CD4-positive, alpha-beta T cell (primary cell): ENCODE measurements at regions not wholly inside any gene's neighbourhood (a gene's known extent, or its start where the extent isn't known, plus 50 kb on each side); places are given as distances from the start of the nearest gene placed in this dataset.

Experiments used
- ATAC-seq: fragments of 200-7000 bp; cut with Tn5 transposase; one replicate; pipeline ENCODE4 v1.10.0; 2022; ENCODE audit warnings: mild to moderate bottlenecking; ENCODE audit not compliant: poor library complexity
- CTCF ChIA-PET: fragments of 350-600 bp; sonication (Branson Sonifier 250); formaldehyde crosslinking; loops from one replicate; lab custom pipeline; 2021; ENCODE audit warnings: antibody characterized with exemption, inconsistent platforms; lab: Charles Lee
- POLR2A ChIA-PET: fragments of 350-600 bp; sonication (Branson Sonifier 250); formaldehyde crosslinking; loops from one replicate; lab custom pipeline; 2021; ENCODE audit warnings: antibody characterized with exemption, inconsistent platforms; lab: Charles Lee
- DNase-seq, 14 experiments: peaks; one replicate each; pipeline ENCODE4 v3.0.0-alpha.2; 2013 to 2020; ENCODE audit warnings: mixed read lengths in 2 of 14
- H3K27ac ChIP-seq, 2 donors: one replicate each; pipeline versions ENCODE4 v1.5.1 to v1.7.0; 2013; ENCODE audit warnings: low read length in 2 of 2, low read depth in 1 of 2, mild to moderate bottlenecking in 1 of 2
- H3K27me3 ChIP-seq, 2 experiments: 1 replicate in 1 of 2; 2 replicates in 1 of 2; pipeline versions ENCODE4 v1.6.1 to v1.7.0; 2013; ENCODE audit warnings: low read length in 2 of 2, control low read depth in 1 of 2, mild to moderate bottlenecking in 1 of 2, moderate library complexity in 1 of 2; ENCODE audit not compliant: insufficient read depth in 2 of 2, control insufficient read depth in 1 of 2
- H3K36me3 ChIP-seq: one replicate; pipeline ENCODE4 v1.6.1; 2013; ENCODE audit warnings: low read length, control low read depth; ENCODE audit not compliant: insufficient read depth
- H3K4me1 ChIP-seq: one replicate; pipeline ENCODE4 v1.6.1; 2013; ENCODE audit warnings: low read length, control low read depth; ENCODE audit not compliant: insufficient read depth
- H3K4me3 ChIP-seq: one replicate; pipeline ENCODE4 v1.5.1; 2013; ENCODE audit warnings: mild to moderate bottlenecking, low read length, moderate library complexity
- H3K9me3 ChIP-seq, 2 experiments: 1 replicate in 1 of 2; 2 replicates in 1 of 2; pipeline versions ENCODE4 v1.6.1 to v1.7.0; 2013; ENCODE audit warnings: low read length in 2 of 2, mild to moderate bottlenecking in 2 of 2, control low read depth in 1 of 2, moderate library complexity in 1 of 2; ENCODE audit not compliant: control insufficient read depth in 1 of 2, insufficient read depth in 1 of 2
- H3K27ac Mint-ChIP-seq: one replicate; pipeline ENCODE4 v1.8.0; 2020; ENCODE audit warnings: mixed read lengths
- H3K27me3 Mint-ChIP-seq: one replicate; pipeline ENCODE4 v1.8.0; 2021; ENCODE audit warnings: mixed read lengths
- H3K36me3 Mint-ChIP-seq: one replicate; pipeline ENCODE4 v1.8.0; 2021; ENCODE audit warnings: low read depth, mixed read lengths
- H3K4me1 Mint-ChIP-seq: one replicate; pipeline ENCODE4 v1.8.0; 2021; ENCODE audit warnings: low read depth, mixed read lengths
- H3K4me3 Mint-ChIP-seq: one replicate; pipeline ENCODE4 v1.8.0; 2020; ENCODE audit warnings: mild to moderate bottlenecking, mixed read lengths
- H3K9me3 Mint-ChIP-seq: one replicate; pipeline ENCODE4 v1.8.0; 2020; ENCODE audit warnings: mixed read lengths
- CTCF ChIP-seq: fragments of 200-600 bp; IDR thresholded peaks from one replicate; pipeline ENCODE4 v1.8.0; 2022; ENCODE audit warnings: antibody characterized with exemption, mild to moderate bottlenecking
- intact Hi-C, 2 experiments: fragments of 100-400 bp; cut with DNase I in 1 of 2; cut with micrococcal nuclease in 1 of 2; formaldehyde crosslinking; loops; one replicate each; pipeline versions ENCODE4 v1.15.1 to v1.9.0; 2023 to 2025; cut with DNase I, micrococcal nuclease

- ATAC-seq (no peak), DNase-seq (no peak)
- TF ChIP-seq CTCF = no peak
- no peak overlapping the region for H3K27ac Mint-ChIP-seq
- Histone ChIP-seq H3K4me3 (no peak overlapping the region), H3K9me3 (peaks cover 0 to 3% of the 10 kb centered on the region in 2 experiments), H3K27me3 (peaks cover 6 to 12% of the 10 kb centered on the region in 2 experiments), H3K27ac (no peak overlapping the region), H3K4me1 (no peaks in the 10 kb centered on the region), H3K36me3 (no peaks in the 10 kb centered on the region)
- no peak overlapping the region for H3K4me3 Mint-ChIP-seq
- peaks cover 3% of the 10 kb centered on the region for H3K4me1 Mint-ChIP-seq
- intact Hi-C loops = no loop called here
- no peaks in the 10 kb centered on the region for H3K36me3 Mint-ChIP-seq
- ChIA-PET POLR2A (no interaction called here), CTCF (no interaction called here)
- peaks cover 48% of the 10 kb centered on the region for H3K27me3 Mint-ChIP-seq
- no peaks in the 10 kb centered on the region for H3K9me3 Mint-ChIP-seq
Measured at GRCh38 chr3:128548426-128549282, 55.7 kb upstream of the GATA2 start.

GRCh38 chr3:128548021-128548420 lies 55.0 kb upstream of the GATA2 start:
- Histone ChIP-seq H3K27ac (no peak overlapping the region), H3K27me3 (peaks cover 6 to 10% of the 10 kb centered on the region in 2 experiments), H3K4me3 (no peak overlapping the region), H3K9me3 (peaks cover 4 to 5% of the 10 kb centered on the region in 2 experiments), H3K36me3 (no peaks in the 10 kb centered on the region), H3K4me1 (no peaks in the 10 kb centered on the region)
- ChIA-PET POLR2A (no interaction called here), CTCF (no interaction called here)
- H3K4me1 Mint-ChIP-seq = no peaks in the 10 kb centered on the region
- DNase-seq = no peak
- H3K27me3 Mint-ChIP-seq = peaks cover 45% of the 10 kb centered on the region
- intact Hi-C loops = no loop called here
- H3K9me3 Mint-ChIP-seq = peaks cover 5% of the 10 kb centered on the region
- no peak for TF ChIP-seq CTCF
- H3K4me3 Mint-ChIP-seq = no peak overlapping the region
- no peak for ATAC-seq
- no peaks in the 10 kb centered on the region for H3K36me3 Mint-ChIP-seq
- H3K27ac Mint-ChIP-seq = no peak overlapping the region

- no peaks in the 10 kb centered on the region for H3K36me3 ChIP-seq
- H3K27ac ChIP-seq = no peak overlapping the region
- Mint-ChIP-seq H3K36me3 (no peaks in the 10 kb centered on the region), H3K27ac (no peak overlapping the region), H3K4me1 (no peaks in the 10 kb centered on the region), H3K4me3 (no peak overlapping the region), H3K27me3 (peaks cover 45% of the 10 kb centered on the region), H3K9me3 (peaks cover 11% of the 10 kb centered on the region)
- no peaks in the 10 kb centered on the region for H3K4me1 ChIP-seq
- no peak for ATAC-seq
- no peak overlapping the region for H3K4me3 ChIP-seq
- H3K27me3 ChIP-seq = peaks cover 7 to 10% of the 10 kb centered on the region in 2 experiments
- ChIA-PET POLR2A (no interaction called here), CTCF (no interaction called here)
- TF ChIP-seq CTCF = no peak
- peaks cover 5 to 6% of the 10 kb centered on the region in 2 experiments for H3K9me3 ChIP-seq
- DNase-seq = no peak
- intact Hi-C loops = no loop called here
Measured at GRCh38 chr3:128547368-128547987, 54.5 kb upstream of the GATA2 start.
